BJ (cell line): ENCODE measurements at regions not wholly inside any gene's neighbourhood (a gene's known extent, or its start where the extent isn't known, plus 50 kb on each side); places are given as distances from the start of the nearest gene placed in this dataset.

Experiments used
- CTCF ChIA-PET: fragments of 350-600 bp; formaldehyde crosslinking; extraction: SDS; loops from one replicate; lab custom pipeline; 2021; ENCODE audit warnings: antibody characterized with exemption, inconsistent platforms; lab: Yijun Ruan, JAX
- POLR2A ChIA-PET: fragments of 300-600 bp; sonication (Branson Sonifier 250); formaldehyde crosslinking; extraction: SDS; loops from one replicate; lab custom pipeline; 2021; ENCODE audit warnings: antibody characterized with exemption; lab: Charles Lee
- DNase-seq: peaks from one replicate; pipeline ENCODE4 v3.0.0-alpha.2; 2011; ENCODE audit warnings: low read depth
- H3K27me3 ChIP-seq: 2 replicates; pipeline ENCODE4 v1.6.0; 2011; ENCODE audit warnings: low read length; ENCODE audit not compliant: control insufficient read depth, insufficient read depth
- H3K36me3 ChIP-seq: 2 replicates; pipeline ENCODE4 v1.5.1; 2011; ENCODE audit warnings: low read length; ENCODE audit not compliant: control insufficient read depth, insufficient read depth
- H3K4me3 ChIP-seq: 2 replicates; pipeline ENCODE4 v1.5.1; 2011; ENCODE audit warnings: low read depth, mild to moderate bottlenecking, control low read depth, low read length
- CTCF ChIP-seq: IDR thresholded peaks from 2 replicates; pipeline ENCODE4 v1.5.1; 2011; ENCODE audit warnings: low read depth, mild to moderate bottlenecking, control low read depth, inconsistent platforms, low read length, moderate library complexity; ENCODE audit not compliant: insufficient read depth

- DNase-seq = no peak
- POLR2A ChIA-PET = no interaction called here
- TF ChIP-seq CTCF = no peak
- H3K27me3 ChIP-seq = peaks cover 2% of the 10 kb centered on the region; the same call in 1 of the 2 replicates
- CTCF ChIA-PET = no interaction called here
- H3K36me3 ChIP-seq = no peaks in the 10 kb centered on the region
- H3K4me3 ChIP-seq = no peak overlapping the region
Measured at GRCh38 chr15:70383856-70384255, 286.1 kb upstream of the TLE3 start.

- ChIA-PET CTCF (interaction anchor here (0.7 kb wide), 1 partner anchor 854 kb away, joined by 3 read pairs; no protein-coding TSS in a partner anchor), POLR2A (no interaction called here)
- TF ChIP-seq CTCF = no peak
- DNase-seq = no peak
- peaks cover 2% of the 10 kb centered on the region; the same call in 1 of the 2 replicates for H3K27me3 ChIP-seq
- no peaks in the 10 kb centered on the region for H3K36me3 ChIP-seq
- H3K4me3 ChIP-seq = no peak overlapping the region
Measured at GRCh38 chr15:70382762-70383458, 285.2 kb upstream of the TLE3 start.

GRCh38 chr15:70382009-70382749 lies 284.5 kb upstream of the TLE3 start:
- CTCF ChIA-PET = interaction anchor here (1.2 kb wide), 1 partner anchor 9 kb away, joined by 4 read pairs; no protein-coding TSS in a partner anchor
- H3K36me3 ChIP-seq = no peaks in the 10 kb centered on the region
- POLR2A ChIA-PET = no interaction called here
- no peak for TF ChIP-seq CTCF
- DNase-seq = no peak
- H3K27me3 ChIP-seq = peaks cover 2% of the 10 kb centered on the region; the same call in 1 of the 2 replicates
- H3K4me3 ChIP-seq = no peak overlapping the region

- TF ChIP-seq CTCF = no peak
- DNase-seq = no peak
- ChIA-PET CTCF (interaction anchor here (0.8 kb wide), 1 partner anchor 17 kb away, joined by 3 read pairs; no protein-coding TSS in a partner anchor), POLR2A (interaction anchor here (0.6 kb wide), 1 partner anchor 13 kb away, joined by 6 read pairs; no protein-coding TSS in a partner anchor)
- Histone ChIP-seq H3K36me3 (no peaks in the 10 kb centered on the region), H3K4me3 (no peak overlapping the region), H3K27me3 (peaks cover 4% of the 10 kb centered on the region; the same call in 1 of the 2 replicates)
Measured at GRCh38 chr15:70379938-70380883, 282.5 kb upstream of the TLE3 start.
